Fibroblast of pulmonary artery (primary cell): ENCODE measurements at regions not wholly inside any gene's neighbourhood (a gene's known extent, or its start where the extent isn't known, plus 50 kb on each side); places are given as distances from the start of the nearest gene placed in this dataset.

Experiments
- DNase-seq: peaks from one replicate; pipeline ENCODE4 v3.0.0-alpha.2; 2010; ENCODE audit warnings: low read depth
- H3K4me3 ChIP-seq: replicated peaks from 2 replicates; pipeline ENCODE4 v1.5.1; 2011; ENCODE audit warnings: low read depth, mild to moderate bottlenecking, control low read depth, low read length, moderate library complexity
- CTCF ChIP-seq: IDR thresholded peaks from 2 replicates; pipeline ENCODE4 v1.5.1; 2011; ENCODE audit warnings: mild to moderate bottlenecking, control low read depth, low read length, inconsistent platforms; ENCODE audit errors: missing control alignments

- H3K4me3 ChIP-seq = no peak overlapping the region
- no peak for DNase-seq
- no peak for TF ChIP-seq CTCF
These were observed 435.9 kb upstream of the CADM2 start for GRCh38 chr3:84522893-84523292.

DNA sequence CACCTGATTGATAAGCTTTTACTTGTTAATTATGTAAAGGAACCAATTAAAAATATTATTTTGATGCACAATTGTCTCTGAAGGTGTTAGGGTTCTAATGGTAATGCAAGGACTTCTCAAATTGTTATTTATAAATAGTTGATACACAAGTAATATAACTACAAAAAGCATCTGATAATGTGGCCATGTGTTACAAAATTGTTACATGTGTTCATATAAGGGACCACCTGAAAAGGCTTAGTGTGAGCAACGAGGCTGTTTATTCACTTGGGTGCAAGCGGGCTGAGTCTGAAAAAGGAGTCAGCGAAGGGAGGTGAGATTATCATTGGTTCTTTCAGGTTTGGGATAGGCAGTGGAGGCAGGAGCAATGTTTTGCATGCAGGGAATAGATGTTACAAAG is 421.9 kb upstream of the CADM2 start:
- no peak overlapping the region for H3K4me3 ChIP-seq
- no peak for DNase-seq
- no peak for TF ChIP-seq CTCF

DNA sequence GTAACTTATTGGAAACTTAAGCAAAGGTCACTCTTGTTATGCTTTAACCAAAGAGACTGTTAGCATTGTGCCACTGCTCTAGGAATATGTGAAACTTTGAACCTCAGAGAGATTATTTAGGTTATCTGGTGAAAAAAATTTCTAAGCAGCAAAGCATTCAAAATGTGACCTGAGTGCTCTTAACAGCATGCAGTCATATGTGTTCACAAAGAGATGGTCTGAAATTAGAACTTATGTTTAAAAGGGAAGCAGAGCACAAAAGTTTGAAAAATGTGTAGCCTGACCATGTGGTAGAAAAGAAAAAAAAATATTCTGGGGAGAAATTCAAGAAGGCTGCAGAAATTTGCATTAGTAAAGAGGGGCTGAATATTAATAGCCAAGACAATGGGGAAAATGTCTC is 420.2 kb upstream of the CADM2 start:
- H3K4me3 ChIP-seq = no peak overlapping the region
- TF ChIP-seq CTCF = no peak
- DNase-seq = no peak

- no peak for DNase-seq
- no peak for TF ChIP-seq CTCF
These were observed 411.6 kb upstream of the CADM2 start for GRCh38 chr3:84547207-84547606.

GRCh38 chr3:84547971-84548970 is 410.5 kb upstream of the CADM2 start:
- H3K4me3 ChIP-seq = no peak overlapping the region

More at GRCh38 chr3:84547207-84547606, 411.6 kb upstream of the CADM2 start:
- H3K4me3 ChIP-seq = no peak overlapping the region

GRCh38 chr3:84555629-84556028 is 403.2 kb upstream of the CADM2 start:
- DNase-seq = no peak
- no peak overlapping the region for H3K4me3 ChIP-seq
- no peak for TF ChIP-seq CTCF

More at GRCh38 chr3:84547971-84548970, 410.5 kb upstream of the CADM2 start:
- DNase-seq = peak; percentile 4
- TF ChIP-seq CTCF = no peak
